ENCODE measurements at regions not wholly inside any gene's neighbourhood (a gene's known extent, or its start where the extent isn't known, plus 50 kb on each side); places are given as distances from the start of the nearest gene placed in this dataset.

GRCh38 chr15:97443101-97443500 is 517.4 kb upstream of the ARRDC4 start:
- H3K4me1 ChIP-seq, result no peaks in the 10 kb centered on the region
- TF ChIP-seq CTCF (IDR thresholded peaks at IDR 0.05), result no peak
- DNase-seq (no peak), ATAC-seq (no peak)
- H3K27me3 ChIP-seq (ENCODE audit: low read depth), result no peaks in the 10 kb centered on the region
- H3K9me3 ChIP-seq, result no peaks in the 10 kb centered on the region
- no peak overlapping the region for H3K27ac ChIP-seq
- intact Hi-C loops (cut with DNase I), result no loop called here
- no peaks in the 10 kb centered on the region for H3K36me3 ChIP-seq
- no peak overlapping the region for H3K4me3 ChIP-seq

- ATAC-seq (no peak), DNase-seq (no peak)
- Histone ChIP-seq H3K4me1 (no peaks in the 10 kb centered on the region), H3K4me3 (no peak overlapping the region), H3K27me3 (ENCODE audit: low read depth) (no peaks in the 10 kb centered on the region), H3K9me3 (no peaks in the 10 kb centered on the region), H3K27ac (no peak overlapping the region), H3K36me3 (no peaks in the 10 kb centered on the region)
- TF ChIP-seq CTCF (IDR thresholded peaks at IDR 0.05), result no peak
- intact Hi-C loops (cut with DNase I), result no loop called here
Measured at GRCh38 chr15:97446138-97446537, 514.4 kb upstream of the ARRDC4 start.

GRCh38 chr15:97456521-97457202 is 503.8 kb upstream of the ARRDC4 start:
- no peak for TF ChIP-seq CTCF (IDR thresholded peaks at IDR 0.05)
- H3K27me3 ChIP-seq (ENCODE audit: low read depth), result no peaks in the 10 kb centered on the region
- H3K36me3 ChIP-seq, result no peaks in the 10 kb centered on the region
- no peak overlapping the region for H3K27ac ChIP-seq
- DNase-seq, result no peak
- intact Hi-C loops (cut with DNase I), result no loop called here
- no peak for ATAC-seq
- no peak overlapping the region for H3K4me3 ChIP-seq
- H3K9me3 ChIP-seq, result no peaks in the 10 kb centered on the region
- no peaks in the 10 kb centered on the region for H3K4me1 ChIP-seq

GRCh38 chr15:97457203-97457847 is 503.2 kb upstream of the ARRDC4 start:
- Histone ChIP-seq H3K9me3 (no peaks in the 10 kb centered on the region), H3K27me3 (ENCODE audit: low read depth) (no peaks in the 10 kb centered on the region), H3K27ac (no peak overlapping the region), H3K4me3 (no peak overlapping the region), H3K4me1 (no peaks in the 10 kb centered on the region), H3K36me3 (no peaks in the 10 kb centered on the region)
- no peak for ATAC-seq
- DNase-seq, result no peak
- intact Hi-C loops (cut with DNase I), result no loop called here
- TF ChIP-seq CTCF (IDR thresholded peaks at IDR 0.05), result no peak

- no peaks in the 10 kb centered on the region for H3K9me3 ChIP-seq
- H3K27me3 ChIP-seq (ENCODE audit: low read depth), result no peaks in the 10 kb centered on the region
- ATAC-seq (no peak), DNase-seq (no peak)
- intact Hi-C loops (cut with DNase I), result no loop called here
- no peak for TF ChIP-seq CTCF (IDR thresholded peaks at IDR 0.05)
- H3K36me3 ChIP-seq, result no peaks in the 10 kb centered on the region
- no peak overlapping the region for H3K4me3 ChIP-seq
- H3K4me1 ChIP-seq, result no peaks in the 10 kb centered on the region
- no peak overlapping the region for H3K27ac ChIP-seq
Measured at GRCh38 chr15:97459771-97460170, 500.7 kb upstream of the ARRDC4 start.
